ENCODE measurements at regions not wholly inside any gene's neighbourhood (a gene's known extent, or its start where the extent isn't known, plus 50 kb on each side); places are given as distances from the start of the nearest gene placed in this dataset.

GRCh38 chr6:4295783-4296155 lies 160.4 kb upstream of the ECI2 start:
- Histone ChIP-seq H3K27me3 (ENCODE audit: insufficient read depth, low read depth) (no peaks in the 10 kb centered on the region), H3K9ac (no peak overlapping the region), H3K4me1 (ENCODE audit: low read depth, poor library complexity, severe bottlenecking) (no peaks in the 10 kb centered on the region), H2AFZ (ENCODE audit: low read depth) (no peak overlapping the region), H3K36me3 (ENCODE audit: insufficient read depth) (no peaks in the 10 kb centered on the region), H3K4me3 (IDR thresholded peaks at IDR 0.05; ENCODE audit: insufficient read depth, low read depth, low read length) (no peak overlapping the region), H3K79me2 (ENCODE audit: insufficient read depth, low read depth) (no peaks in the 10 kb centered on the region), H3K4me2 (no peak overlapping the region), H3K27ac (no peak overlapping the region), H4K20me1 (ENCODE audit: insufficient read depth) (no peaks in the 10 kb centered on the region)
- TF ChIP-seq, protein P1, sequence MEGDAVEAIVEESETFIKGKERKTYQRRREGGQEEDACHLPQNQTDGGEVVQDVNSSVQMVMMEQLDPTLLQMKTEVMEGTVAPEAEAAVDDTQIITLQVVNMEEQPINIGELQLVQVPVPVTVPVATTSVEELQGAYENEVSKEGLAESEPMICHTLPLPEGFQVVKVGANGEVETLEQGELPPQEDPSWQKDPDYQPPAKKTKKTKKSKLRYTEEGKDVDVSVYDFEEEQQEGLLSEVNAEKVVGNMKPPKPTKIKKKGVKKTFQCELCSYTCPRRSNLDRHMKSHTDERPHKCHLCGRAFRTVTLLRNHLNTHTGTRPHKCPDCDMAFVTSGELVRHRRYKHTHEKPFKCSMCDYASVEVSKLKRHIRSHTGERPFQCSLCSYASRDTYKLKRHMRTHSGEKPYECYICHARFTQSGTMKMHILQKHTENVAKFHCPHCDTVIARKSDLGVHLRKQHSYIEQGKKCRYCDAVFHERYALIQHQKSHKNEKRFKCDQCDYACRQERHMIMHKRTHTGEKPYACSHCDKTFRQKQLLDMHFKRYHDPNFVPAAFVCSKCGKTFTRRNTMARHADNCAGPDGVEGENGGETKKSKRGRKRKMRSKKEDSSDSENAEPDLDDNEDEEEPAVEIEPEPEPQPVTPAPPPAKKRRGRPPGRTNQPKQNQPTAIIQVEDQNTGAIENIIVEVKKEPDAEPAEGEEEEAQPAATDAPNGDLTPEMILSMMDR (conservative IDR thresholded peaks at IDR 0.05; ENCODE audit: low read depth, low read length) = no peak

- H3K27me3 ChIP-seq (ENCODE audit: insufficient read depth, low read depth) = no peaks in the 10 kb centered on the region
These were observed 159.8 kb upstream of the ECI2 start for GRCh38 chr6:4295058-4295782.

DNA sequence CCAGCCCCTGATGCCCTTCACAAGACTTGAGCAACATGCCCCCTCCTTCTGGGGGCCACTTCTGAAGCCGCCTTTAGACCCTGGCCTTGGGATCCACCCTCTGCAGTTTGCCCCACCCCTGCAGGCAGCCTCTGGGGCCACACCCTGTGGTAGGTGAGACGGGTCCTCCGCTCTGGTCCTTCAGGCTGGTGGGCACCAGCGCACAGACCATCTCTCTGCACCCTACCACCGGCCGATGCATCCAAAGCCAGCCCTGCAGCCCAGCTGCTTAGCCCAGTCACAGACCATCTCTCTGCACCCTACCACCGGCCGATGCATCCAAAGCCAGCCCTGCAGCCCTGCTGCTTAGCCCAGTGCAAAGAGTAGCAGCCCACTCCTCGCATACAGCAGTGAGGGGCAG lies 159.3 kb upstream of the ECI2 start:
- TF ChIP-seq, protein P1 (conservative IDR thresholded peaks at IDR 0.05; ENCODE audit: low read depth, low read length) = no peak
- H3K4me3 ChIP-seq (IDR thresholded peaks at IDR 0.05; ENCODE audit: insufficient read depth, low read depth, low read length) = no peak overlapping the region
- H3K4me2 ChIP-seq = no peak overlapping the region
- H4K20me1 ChIP-seq (ENCODE audit: insufficient read depth) = no peaks in the 10 kb centered on the region
- no peak overlapping the region for H3K27ac ChIP-seq
- no peak overlapping the region for H2AFZ ChIP-seq (ENCODE audit: low read depth)
- no peaks in the 10 kb centered on the region for H3K27me3 ChIP-seq (ENCODE audit: insufficient read depth, low read depth)
- H3K79me2 ChIP-seq (ENCODE audit: insufficient read depth, low read depth) = no peaks in the 10 kb centered on the region
- H3K9ac ChIP-seq = no peak overlapping the region
- no peaks in the 10 kb centered on the region for H3K4me1 ChIP-seq (ENCODE audit: low read depth, poor library complexity, severe bottlenecking)
- H3K36me3 ChIP-seq (ENCODE audit: insufficient read depth) = no peaks in the 10 kb centered on the region

More at GRCh38 chr6:4295058-4295782, 159.8 kb upstream of the ECI2 start:
- H3K9ac ChIP-seq = no peak overlapping the region
- no peaks in the 10 kb centered on the region for H3K4me1 ChIP-seq (ENCODE audit: low read depth, poor library complexity, severe bottlenecking)
- H3K79me2 ChIP-seq (ENCODE audit: insufficient read depth, low read depth) = no peaks in the 10 kb centered on the region
- TF ChIP-seq, protein P1 (conservative IDR thresholded peaks at IDR 0.05; ENCODE audit: low read depth, low read length) = no peak
- H3K4me3 ChIP-seq (IDR thresholded peaks at IDR 0.05; ENCODE audit: insufficient read depth, low read depth, low read length) = no peak overlapping the region
- no peak overlapping the region for H3K4me2 ChIP-seq
- H3K27ac ChIP-seq = no peak overlapping the region
- H2AFZ ChIP-seq (ENCODE audit: low read depth) = no peak overlapping the region
- H4K20me1 ChIP-seq (ENCODE audit: insufficient read depth) = no peaks in the 10 kb centered on the region
- no peaks in the 10 kb centered on the region for H3K36me3 ChIP-seq (ENCODE audit: insufficient read depth)

DNA sequence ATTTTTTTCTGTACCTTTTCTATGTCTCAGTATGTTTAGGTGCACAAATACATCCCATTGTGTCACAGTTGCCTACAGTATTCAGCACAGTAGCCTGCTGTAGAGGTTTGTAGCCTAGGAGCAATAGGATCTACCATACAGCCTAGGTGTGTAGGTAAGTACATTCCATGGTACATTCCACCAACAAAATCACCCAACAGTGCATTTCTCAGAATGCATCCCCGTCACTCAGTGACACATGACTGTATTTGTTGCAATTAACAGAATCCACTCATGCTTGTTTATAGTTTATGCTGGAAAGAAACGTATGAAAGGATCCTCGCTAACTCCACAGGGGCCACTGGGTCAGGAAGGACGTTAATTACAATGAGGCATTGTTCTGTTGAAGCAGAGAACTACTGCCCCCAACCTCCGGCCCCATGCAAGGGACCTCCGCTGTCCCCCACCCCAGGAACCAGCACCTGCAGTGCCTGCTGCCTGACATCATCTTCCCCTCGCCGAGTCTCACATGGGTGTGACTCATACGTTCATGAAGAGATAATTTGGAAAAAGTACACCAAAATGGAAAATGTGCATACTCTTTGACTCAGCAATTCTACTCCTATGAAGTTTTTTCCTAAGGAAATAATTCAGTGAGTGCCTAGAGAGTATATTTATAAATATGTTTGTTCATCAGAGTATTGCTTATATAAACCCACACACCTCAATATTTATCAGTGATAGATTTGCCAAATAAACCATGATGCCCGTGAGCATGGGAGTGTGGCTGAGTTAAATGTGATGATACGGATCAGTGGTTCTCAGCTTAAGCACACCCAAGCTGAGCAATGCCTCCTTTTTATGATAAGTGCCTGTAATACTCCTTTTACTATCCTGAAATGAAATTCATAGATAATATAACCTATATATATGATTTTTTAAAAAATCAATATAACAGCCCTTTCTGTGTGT lies 156.4 kb upstream of the ECI2 start:
- TF ChIP-seq, protein P1 (conservative IDR thresholded peaks at IDR 0.05; ENCODE audit: low read depth, low read length) = no peak
- Histone ChIP-seq H3K4me1 (ENCODE audit: low read depth, poor library complexity, severe bottlenecking) (no peaks in the 10 kb centered on the region), H3K4me2 (no peak overlapping the region), H3K9ac (no peak overlapping the region), H3K27me3 (ENCODE audit: insufficient read depth, low read depth) (no peaks in the 10 kb centered on the region), H3K36me3 (ENCODE audit: insufficient read depth) (no peaks in the 10 kb centered on the region), H4K20me1 (ENCODE audit: insufficient read depth) (no peaks in the 10 kb centered on the region), H2AFZ (ENCODE audit: low read depth) (no peak overlapping the region), H3K27ac (no peak overlapping the region), H3K4me3 (IDR thresholded peaks at IDR 0.05; ENCODE audit: insufficient read depth, low read depth, low read length) (no peak overlapping the region), H3K79me2 (ENCODE audit: insufficient read depth, low read depth) (no peaks in the 10 kb centered on the region)

All from KMS-11 (cell line).